Amygdala (tissue), 56 donors: ENCODE measurements at regions not wholly inside any gene's neighbourhood (a gene's known extent, or its start where the extent isn't known, plus 50 kb on each side); places are given as distances from the start of the nearest gene placed in this dataset.
"Not testable (repeated sequence)": the region's sequence is repeated elsewhere in the genome, so short reads cannot be mapped to it uniquely, and the experiment has no call there.

ENCODE experiments used
- DNase-seq, 56 donors: peaks; one replicate each; lab custom pipeline; 2025; lab: John Stamatoyannopoulos, UW

DNA sequence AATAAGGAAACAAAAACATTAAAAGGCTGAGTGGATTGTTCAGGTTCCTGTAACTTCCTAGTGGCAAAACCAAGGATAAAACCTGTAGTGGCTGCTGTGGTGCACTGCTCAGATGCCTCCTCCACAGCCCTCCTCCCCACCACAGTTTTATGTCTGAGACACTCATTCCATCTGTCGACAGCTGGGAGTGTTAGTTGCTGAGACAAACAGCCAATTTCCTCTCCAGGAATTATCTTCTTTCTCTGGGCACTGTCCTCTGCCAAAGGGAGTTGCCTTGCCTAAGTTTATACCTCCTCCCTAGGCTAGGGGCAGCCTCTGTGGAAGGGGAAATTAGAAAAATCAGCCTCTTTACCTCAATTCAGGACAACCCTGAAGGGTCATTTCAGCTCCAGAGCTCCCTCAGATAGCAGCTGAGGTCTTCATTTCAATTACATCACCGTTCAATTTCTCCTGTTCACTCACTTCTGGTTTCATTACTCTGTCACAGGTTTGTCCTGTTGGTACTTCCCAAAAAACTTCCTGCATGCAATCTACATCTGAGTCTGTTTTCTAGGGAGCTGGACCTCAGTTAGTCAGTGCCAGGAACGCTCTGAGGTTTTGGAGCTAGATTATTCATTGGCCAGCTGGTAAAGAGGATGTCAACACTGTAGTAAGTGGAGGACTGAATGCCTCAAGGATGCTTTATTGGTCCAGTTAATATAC lies 74.9 kb upstream of the ATP2B1 start:
- peak in 15 of 56 donors; percentile 1 to 22 (median 3) for DNase-seq

DNA sequence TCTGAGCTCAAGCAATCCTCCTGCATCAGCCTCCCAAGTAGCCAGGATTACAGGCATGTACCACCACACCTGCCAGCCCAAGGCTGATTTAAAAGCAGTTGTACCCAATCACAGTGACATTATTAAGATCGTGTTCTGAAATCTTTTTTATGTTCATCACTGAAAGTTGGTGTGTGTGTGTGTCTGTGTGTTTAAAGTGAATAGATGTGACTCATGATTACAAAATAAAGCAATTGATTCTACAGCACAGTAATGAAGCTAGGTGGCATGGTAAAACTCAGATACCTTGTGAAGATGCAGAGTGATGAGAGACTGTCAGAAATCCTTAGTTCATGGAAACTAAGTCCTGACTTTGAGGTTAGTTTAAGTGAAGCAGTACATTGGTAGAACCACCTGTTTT lies 74.2 kb upstream of the ATP2B1 start:
- no peak for DNase-seq

DNA sequence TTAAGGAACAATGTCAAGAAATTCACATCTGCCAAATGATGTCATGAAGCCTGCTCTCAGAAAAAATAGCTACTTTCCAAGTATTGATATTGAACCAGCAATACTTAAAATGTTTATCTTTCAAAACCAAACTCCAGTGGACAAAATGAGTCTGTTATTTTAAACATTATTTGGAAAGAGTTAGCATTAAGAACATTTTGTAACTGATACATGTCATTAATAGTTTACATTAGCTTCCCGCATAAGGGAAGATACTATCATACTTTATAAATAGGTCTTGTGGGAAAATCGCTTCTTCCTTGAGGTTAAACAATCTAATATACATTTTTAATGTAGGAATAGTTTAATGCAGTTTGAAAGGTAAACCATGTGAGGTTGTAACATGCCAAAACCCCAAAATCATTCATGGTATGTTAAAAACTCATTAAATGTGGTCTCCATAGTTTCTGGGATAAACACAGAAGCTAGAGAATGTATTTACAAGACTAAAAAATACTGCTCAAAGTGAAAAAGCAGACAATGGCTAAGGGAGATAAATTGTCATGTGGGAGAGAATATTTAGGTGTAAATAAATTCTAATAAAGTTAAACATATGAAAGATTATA lies 73.4 kb upstream of the ATP2B1 start:
- no peak for DNase-seq

- no peak for DNase-seq
Measured at GRCh38 chr12:89781156-89781555, 72.5 kb upstream of the ATP2B1 start.

DNA sequence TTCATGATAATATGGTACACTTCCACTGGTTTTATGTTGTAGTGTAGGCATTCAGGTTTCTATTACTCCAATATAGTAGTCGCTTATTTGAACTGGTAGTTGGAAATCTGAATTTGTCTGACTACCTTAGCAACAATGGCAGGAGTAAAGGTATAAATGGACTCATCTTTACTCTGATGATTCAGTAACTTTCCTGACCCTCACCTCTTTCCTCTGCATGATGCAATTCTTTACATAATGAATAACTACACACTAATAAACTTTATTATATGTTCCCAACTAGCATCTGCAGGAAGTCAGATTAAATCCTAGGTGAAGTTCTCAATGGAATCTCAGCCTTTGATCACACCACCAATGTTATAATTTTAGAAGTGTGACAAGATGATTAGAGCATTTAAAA lies 70.5 kb upstream of the ATP2B1 start:
- DNase-seq: no peak

- DNase-seq: no peak
Measured at GRCh38 chr12:89777733-89778379, 69.2 kb upstream of the ATP2B1 start.

DNA sequence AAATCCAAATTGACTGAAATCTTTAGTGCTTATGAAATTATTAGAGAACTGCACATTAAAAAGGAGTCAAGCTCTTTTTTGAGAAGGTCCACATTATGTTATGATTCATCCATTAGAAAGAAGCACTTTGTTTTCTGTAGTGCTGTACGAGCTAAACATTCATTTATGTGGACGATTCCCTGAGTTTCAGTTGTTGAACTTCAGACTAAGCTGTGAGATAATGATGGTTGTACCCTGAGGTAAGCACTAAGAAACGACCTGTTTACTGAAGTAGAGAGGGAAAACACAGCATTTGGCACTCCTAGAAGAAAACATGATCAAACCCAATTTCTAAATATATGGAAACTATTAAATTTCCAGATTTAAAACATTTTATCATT lies 67.3 kb upstream of the ATP2B1 start:
- DNase-seq: no peak

GRCh38 chr12:89775063-89775985 lies 66.7 kb upstream of the ATP2B1 start:
- DNase-seq: no peak

DNA sequence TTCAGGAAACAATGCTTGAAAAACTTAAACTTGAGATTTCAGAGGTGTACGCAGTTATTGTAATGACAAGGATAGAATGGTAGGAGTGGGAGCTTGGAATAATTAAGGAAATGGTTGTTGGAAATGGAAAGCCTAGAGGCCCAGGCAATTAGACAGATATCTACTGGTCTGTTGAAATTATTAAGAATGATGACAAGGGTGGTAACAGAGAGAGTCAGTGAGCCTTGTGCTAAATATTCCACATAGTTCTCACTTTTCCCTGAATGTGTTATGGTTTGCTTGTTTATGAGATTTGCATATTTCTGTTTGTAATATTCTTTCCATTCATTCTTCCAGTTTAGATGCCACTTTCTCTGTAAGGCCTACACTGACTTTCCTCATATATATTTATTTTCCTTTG lies 66.0 kb upstream of the ATP2B1 start:
- no peak for DNase-seq

DNA sequence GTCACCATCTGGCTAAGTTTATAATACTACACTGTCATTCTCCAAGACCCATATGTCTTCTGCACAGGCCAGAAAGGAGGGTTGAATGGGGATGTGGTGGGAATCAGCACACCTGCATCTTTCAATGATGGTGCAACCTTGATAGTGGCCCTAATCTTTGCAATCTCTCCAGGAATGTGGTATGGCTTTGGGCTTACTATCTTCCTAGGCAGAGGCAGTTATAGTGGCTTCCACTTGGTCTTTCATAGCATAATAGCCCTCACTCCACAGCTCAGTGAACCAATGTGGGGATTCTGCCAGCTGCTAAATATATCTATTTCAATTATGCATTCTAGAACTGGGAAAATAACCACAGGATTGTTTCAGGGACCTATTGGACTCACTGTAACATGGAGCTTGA lies 61.8 kb upstream of the ATP2B1 start:
- DNase-seq: no peak

DNA sequence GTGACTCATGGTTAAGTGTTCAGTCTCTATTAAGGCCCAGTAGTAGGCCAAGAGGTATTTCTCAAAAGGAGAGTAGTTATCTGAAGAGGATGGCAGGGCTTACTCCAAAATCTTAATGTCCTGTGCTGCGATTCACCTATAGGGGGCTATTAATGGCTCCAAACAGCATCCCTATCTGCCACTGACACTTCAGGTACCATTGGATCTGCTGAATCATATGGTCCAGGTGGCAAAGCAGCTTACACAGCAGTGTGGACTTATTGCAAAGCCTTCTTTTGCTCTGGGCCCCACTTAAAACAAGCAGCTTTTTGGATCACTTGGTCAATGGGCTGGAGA lies 60.8 kb upstream of the ATP2B1 start:
- no peak for DNase-seq

DNA sequence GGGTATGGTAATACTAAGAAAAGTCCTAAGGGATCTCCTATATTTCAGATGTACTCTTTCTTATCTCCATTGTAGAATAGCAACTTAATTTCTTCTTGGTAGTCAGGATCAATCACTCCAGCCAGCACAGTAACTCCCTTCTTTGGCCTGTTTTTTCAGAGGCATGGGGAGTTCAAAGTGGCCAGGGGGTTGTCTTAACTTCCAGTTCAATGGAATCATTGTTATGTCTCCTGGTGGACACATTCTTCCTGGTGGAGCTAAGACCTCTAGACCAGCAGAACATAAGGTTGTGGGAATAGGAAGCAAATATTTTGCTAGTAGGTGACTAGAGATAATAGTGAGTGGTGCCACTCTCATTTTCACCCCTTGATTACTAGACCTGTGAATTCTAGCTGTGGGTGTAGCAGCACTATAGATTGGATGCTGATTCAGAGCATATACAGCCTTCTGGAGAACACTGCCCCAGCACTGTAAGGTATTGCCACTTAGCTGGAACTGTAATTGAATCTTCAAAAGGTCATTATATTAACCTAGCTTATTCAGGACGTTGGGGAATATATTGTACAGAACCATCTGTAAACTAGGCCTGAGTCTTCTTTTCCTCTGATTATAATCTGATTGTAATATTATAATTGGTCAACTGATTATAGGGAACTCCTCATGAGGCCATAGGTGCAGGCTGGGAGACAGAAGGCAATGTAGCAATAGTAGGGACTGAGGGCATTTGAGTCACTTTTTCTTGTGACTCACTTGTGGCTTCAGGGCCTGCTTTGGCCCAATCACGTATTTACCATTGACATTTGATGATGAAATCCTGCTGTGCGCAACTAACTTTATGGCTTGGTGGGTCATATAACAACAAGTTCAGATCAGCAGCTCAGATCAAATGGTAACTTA lies 60.2 kb upstream of the ATP2B1 start:
- no peak for DNase-seq

GRCh38 chr12:89765959-89766824 lies 57.6 kb upstream of the ATP2B1 start:
- DNase-seq: no peak

- not testable (repeated sequence) for DNase-seq
Measured at GRCh38 chr12:89764164-89764563, 55.5 kb upstream of the ATP2B1 start.

DNA sequence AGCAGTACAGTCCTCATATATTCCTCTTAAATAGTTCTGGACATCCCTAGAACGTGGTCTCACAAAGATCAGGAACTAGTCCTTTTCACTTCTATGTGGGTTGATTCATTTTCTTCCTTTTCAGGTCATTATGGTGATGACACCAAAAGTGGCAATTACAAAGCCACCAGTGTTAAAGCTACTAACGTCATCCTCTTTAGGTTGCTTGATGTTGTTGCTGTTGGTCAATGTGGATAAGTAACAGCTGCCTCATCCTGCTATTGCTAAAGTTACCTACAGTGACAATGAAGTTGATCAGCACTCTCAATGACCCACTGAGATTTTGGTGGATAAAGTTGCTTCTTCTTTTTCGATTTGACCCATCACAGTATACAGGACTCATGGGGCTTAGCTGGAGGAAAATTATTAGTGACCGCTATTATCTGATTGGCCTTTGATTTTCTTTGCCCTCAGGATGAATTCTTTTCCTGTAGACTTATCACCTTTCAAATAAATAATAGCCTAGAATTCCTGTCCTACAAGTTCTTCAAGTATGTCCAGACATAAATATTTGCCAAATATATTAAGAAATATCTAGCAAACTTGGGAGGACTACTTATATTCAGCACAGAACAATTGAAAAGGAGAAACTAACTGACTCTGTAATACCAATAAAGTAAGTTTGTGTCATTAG lies 54.0 kb upstream of the ATP2B1 start:
- no peak for DNase-seq

DNA sequence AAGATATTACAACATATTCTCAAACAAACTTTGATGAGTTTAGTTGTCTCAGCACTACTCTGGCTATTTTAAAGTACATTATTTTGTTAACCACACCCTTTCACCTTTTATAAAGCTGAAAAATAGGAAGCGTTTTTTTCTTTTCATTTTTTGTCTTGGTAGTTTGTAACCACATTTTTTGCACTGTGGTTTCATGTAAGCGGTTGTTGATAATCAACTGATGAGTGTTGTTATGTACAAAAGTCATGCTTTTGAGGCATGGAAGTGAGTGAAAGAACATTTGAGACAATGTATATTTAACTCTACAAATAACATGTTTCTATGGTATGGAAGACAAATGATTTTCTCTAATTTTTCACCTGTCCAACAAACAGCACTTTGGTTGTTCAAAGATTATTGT lies 52.1 kb upstream of the ATP2B1 start:
- no peak for DNase-seq
